ENCODE measurements at regions not wholly inside any gene's neighbourhood (a gene's known extent, or its start where the extent isn't known, plus 50 kb on each side); places are given as distances from the start of the nearest gene placed in this dataset.
"Not testable (repeated sequence)": the region's sequence is repeated elsewhere in the genome, so short reads cannot be mapped to it uniquely, and the experiment has no call there.

- DNase-seq (no peak), ATAC-seq (ENCODE audit: insufficient read depth, low FRiP score) (no peak)
- H3K4me3 ChIP-seq = no peak overlapping the region
- WGBS, 2 donors = 65 to 81% methylated on average over 3 of the region's 3 CpGs
- TF ChIP-seq CTCF (IDR thresholded peaks at IDR 0.05; ENCODE audit: control extremely low read depth, extremely low read depth) = no peak
- H3K27me3 ChIP-seq (ENCODE audit: control insufficient read depth in 3 of 3, insufficient read depth in 3 of 3, low read length in 2 of 3) = no peaks in the 10 kb centered on the region
- no peaks in the 10 kb centered on the region for H3K4me1 ChIP-seq (ENCODE audit: control insufficient read depth in 5 of 5, insufficient read depth in 5 of 5, low read length in 5 of 5)
- no peaks in the 10 kb centered on the region for H3K9me3 ChIP-seq (ENCODE audit: control insufficient read depth in 4 of 4, insufficient read depth in 3 of 4, low read length in 3 of 4)
- H3K9ac ChIP-seq (ENCODE audit: insufficient read depth in 1 of 2, low read length in 2 of 2) = no peak overlapping the region
- no peak overlapping the region for H3K27ac ChIP-seq (ENCODE audit: low read depth in 1 of 2, low read length in 1 of 2)
- H3K36me3 ChIP-seq (ENCODE audit: control insufficient read depth in 4 of 4, insufficient read depth in 4 of 4, low read length in 4 of 4) = no peaks in the 10 kb centered on the region
These were observed 104.8 kb upstream of the OSTN start for GRCh38 chr3:191094057-191094845.

- Histone ChIP-seq H3K27me3 (ENCODE audit: control insufficient read depth in 3 of 3, insufficient read depth in 3 of 3, low read length in 2 of 3) (no peaks in the 10 kb centered on the region), H3K4me3 (no peak overlapping the region), H3K27ac (ENCODE audit: low read depth in 1 of 2, low read length in 1 of 2) (no peak overlapping the region), H3K9ac (ENCODE audit: insufficient read depth in 1 of 2, low read length in 2 of 2) (no peak overlapping the region), H3K4me1 (ENCODE audit: control insufficient read depth in 5 of 5, insufficient read depth in 5 of 5, low read length in 5 of 5) (no peaks in the 10 kb centered on the region), H3K36me3 (ENCODE audit: control insufficient read depth in 4 of 4, insufficient read depth in 4 of 4, low read length in 4 of 4) (no peaks in the 10 kb centered on the region), H3K9me3 (ENCODE audit: control insufficient read depth in 4 of 4, insufficient read depth in 3 of 4, low read length in 3 of 4) (peaks cover 0 to 1% (median 0%) of the 10 kb centered on the region in 4 donors)
- DNase-seq (no peak), ATAC-seq (ENCODE audit: insufficient read depth, low FRiP score) (no peak)
- TF ChIP-seq CTCF (IDR thresholded peaks at IDR 0.05; ENCODE audit: control extremely low read depth, extremely low read depth) = no peak
- WGBS, 2 donors = 57 to 69% methylated on average over 3 of the region's 3 CpGs
These were observed 111.7 kb upstream of the OSTN start for GRCh38 chr3:191087391-191087790.

GRCh38 chr3:191085091-191085490 lies 114.0 kb upstream of the OSTN start:
- Histone ChIP-seq H3K36me3 (ENCODE audit: control insufficient read depth in 4 of 4, insufficient read depth in 4 of 4, low read length in 4 of 4) (no peaks in the 10 kb centered on the region), H3K27me3 (ENCODE audit: control insufficient read depth in 3 of 3, insufficient read depth in 3 of 3, low read length in 2 of 3) (no peaks in the 10 kb centered on the region), H3K4me1 (ENCODE audit: control insufficient read depth in 5 of 5, insufficient read depth in 5 of 5, low read length in 5 of 5) (no peaks in the 10 kb centered on the region), H3K4me3 (no peak overlapping the region), H3K27ac (ENCODE audit: low read depth in 1 of 2, low read length in 1 of 2) (no peak overlapping the region), H3K9ac (ENCODE audit: insufficient read depth in 1 of 2, low read length in 2 of 2) (no peak overlapping the region), H3K9me3 (ENCODE audit: control insufficient read depth in 4 of 4, insufficient read depth in 3 of 4, low read length in 3 of 4) (peaks cover 0 to 2% (median 0%) of the 10 kb centered on the region in 4 donors)
- ATAC-seq (ENCODE audit: insufficient read depth, low FRiP score) (no peak), DNase-seq (no peak)
- no peak for TF ChIP-seq CTCF (IDR thresholded peaks at IDR 0.05; ENCODE audit: control extremely low read depth, extremely low read depth)
- WGBS, 2 donors = 81 to 85% methylated on average over 3 of the region's 3 CpGs

DNA sequence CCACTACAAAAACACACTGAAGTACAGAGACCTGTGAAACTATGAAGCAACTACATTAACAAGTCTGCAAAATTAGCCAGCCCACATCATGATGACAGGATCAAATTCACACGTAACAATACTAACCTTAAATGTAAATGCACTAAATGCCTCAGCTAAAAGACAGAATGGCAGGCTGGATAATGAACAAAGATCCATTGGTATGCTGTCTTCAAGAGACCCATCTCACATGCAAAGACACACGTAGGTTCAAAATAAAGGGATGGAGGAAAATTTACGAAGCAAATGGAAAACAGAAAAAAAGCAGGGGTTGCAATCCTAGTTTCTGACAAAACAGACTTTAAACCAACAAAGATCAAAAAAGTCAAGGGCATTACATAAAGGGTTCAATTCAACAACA lies 120.1 kb upstream of the OSTN start:
- not testable (repeated sequence) for H3K9me3 ChIP-seq (ENCODE audit: control insufficient read depth in 4 of 4, insufficient read depth in 3 of 4, low read length in 3 of 4); ATAC-seq (ENCODE audit: insufficient read depth, low FRiP score); H3K9ac ChIP-seq (ENCODE audit: insufficient read depth in 1 of 2, low read length in 2 of 2); H3K27me3 ChIP-seq (ENCODE audit: control insufficient read depth in 3 of 3, insufficient read depth in 3 of 3, low read length in 2 of 3); H3K4me3 ChIP-seq; DNase-seq; H3K27ac ChIP-seq (ENCODE audit: low read depth in 1 of 2, low read length in 1 of 2); H3K36me3 ChIP-seq (ENCODE audit: control insufficient read depth in 4 of 4, insufficient read depth in 4 of 4, low read length in 4 of 4); H3K4me1 ChIP-seq (ENCODE audit: control insufficient read depth in 5 of 5, insufficient read depth in 5 of 5, low read length in 5 of 5)
- WGBS, 2 donors = 91 to 92% methylated on average over 3 of the region's 3 CpGs

All from lung (tissue), 11 donors.